ENCODE measurements at regions not wholly inside any gene's neighbourhood (a gene's known extent, or its start where the extent isn't known, plus 50 kb on each side); places are given as distances from the start of the nearest gene placed in this dataset.

- intact Hi-C loops (cut with micrococcal nuclease): no loop called here
- Histone ChIP-seq H3K79me2 (ENCODE audit: insufficient read depth, low read length) (peaks cover 73% of the 10 kb centered on the region), H3K9me3 (ENCODE audit: control insufficient read depth in 1 of 2, insufficient read depth in 1 of 2, low read depth in 1 of 2, low read length in 2 of 2) (peaks cover 7 to 15% of the 10 kb centered on the region in 2 experiments; a peak in 2 of 4 replicates), H3K9me2 (ENCODE audit: insufficient read depth) (no peaks in the 10 kb centered on the region), H3K4me2 (ENCODE audit: low read length) (no peak overlapping the region), H4K20me1 (ENCODE audit: insufficient read depth) (no peaks in the 10 kb centered on the region), H3K9ac (ENCODE audit: low read length) (no peak overlapping the region), H3K27me3 (ENCODE audit: insufficient read depth, low read length) (no peaks in the 10 kb centered on the region), H3K4me3 (replicated peaks in 1 of 2; ENCODE audit: low read depth in 1 of 2, low read length in 2 of 2) (no peak overlapping the region), H3K27ac (ENCODE audit: low read depth, low read length) (peak overlapping the region; percentile 95), H2AFZ (ENCODE audit: low read depth, low read length, poor library complexity, severe bottlenecking) (no peak overlapping the region), H3K36me3 (ENCODE audit: control insufficient read depth in 1 of 2, insufficient read depth in 2 of 2, low read length in 2 of 2) (peaks cover 0 to 62% of the 10 kb centered on the region in 2 experiments; a peak in 2 of 4 replicates), H3K4me1 (ENCODE audit: control insufficient read depth in 1 of 2, insufficient read depth in 2 of 2, low read length in 2 of 2) (peaks cover 49 to 73% of the 10 kb centered on the region in 2 experiments)
- BruUV-seq (replicated peaks): no TSS peak
- ChIA-PET RAD21 (ENCODE audit: low non-redundant PET in 1 of 2, low total read pairs in 2 of 2, uncharacterized antibody in 2 of 2, unreplicated experiment in 2 of 2) (no interaction called here), CTCF (no interaction called here), POLR2A (no interaction called here)
- no peak for ATAC-seq
- DNase-seq (ENCODE audit: low read depth, low spot score): no peak
- no peak for TF ChIP-seq EZH2 (IDR thresholded peaks at IDR 0.05)
- TF ChIP-seq ZFX (IDR thresholded peaks at IDR 0.05): no peak
- no peak for TF ChIP-seq POLR2AphosphoS5 (IDR thresholded peaks at IDR 0.05; ENCODE audit: low read depth, low read length)
- TF ChIP-seq JUND (IDR thresholded peaks at IDR 0.05): no peak
- no peak for TF ChIP-seq EZH2phosphoT487 (IDR thresholded peaks at IDR 0.05; ENCODE audit: borderline replicate concordance)
- no peak for TF ChIP-seq SP1 (IDR thresholded peaks at IDR 0.05; ENCODE audit: low read depth)
- TF ChIP-seq, protein P1, sequence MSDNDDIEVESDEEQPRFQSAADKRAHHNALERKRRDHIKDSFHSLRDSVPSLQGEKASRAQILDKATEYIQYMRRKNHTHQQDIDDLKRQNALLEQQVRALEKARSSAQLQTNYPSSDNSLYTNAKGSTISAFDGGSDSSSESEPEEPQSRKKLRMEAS (IDR thresholded peaks at IDR 0.05): no peak
- no peak for TF ChIP-seq TCF7L2 (IDR thresholded peaks at IDR 0.05; ENCODE audit: borderline replicate concordance, extremely low read depth, insufficient read depth, insufficient read length)
- TF ChIP-seq YY1 (IDR thresholded peaks at IDR 0.05; ENCODE audit: extremely low read depth, insufficient replicate concordance, low read depth, low read length): no peak
- TF ChIP-seq RAD21 (IDR thresholded peaks at IDR 0.05; ENCODE audit: low read depth): no peak
- TF ChIP-seq CEBPB (IDR thresholded peaks at IDR 0.05; ENCODE audit: low read depth): no peak
- TF ChIP-seq EGR1 (IDR thresholded peaks at IDR 0.05; ENCODE audit: low read depth): no peak
- no peak for TF ChIP-seq POLR2A (IDR thresholded peaks at IDR 0.05; ENCODE audit: borderline replicate concordance, extremely low read depth, insufficient read depth, insufficient read length)
Observed at GRCh38 chr1:172912765-172913260, 137.9 kb downstream of the TNFSF18 start.
